DMS53 treated with DMSO at 0.1 percent for 48 hours (cell line): ENCODE measurements at regions not wholly inside any gene's neighbourhood (a gene's known extent, or its start where the extent isn't known, plus 50 kb on each side); places are given as distances from the start of the nearest gene placed in this dataset.

Experiments
- DNase-seq: peaks from one replicate; lab custom pipeline; 2025; ENCODE audit not compliant: unreplicated experiment; lab: John Stamatoyannopoulos, UW

DNA sequence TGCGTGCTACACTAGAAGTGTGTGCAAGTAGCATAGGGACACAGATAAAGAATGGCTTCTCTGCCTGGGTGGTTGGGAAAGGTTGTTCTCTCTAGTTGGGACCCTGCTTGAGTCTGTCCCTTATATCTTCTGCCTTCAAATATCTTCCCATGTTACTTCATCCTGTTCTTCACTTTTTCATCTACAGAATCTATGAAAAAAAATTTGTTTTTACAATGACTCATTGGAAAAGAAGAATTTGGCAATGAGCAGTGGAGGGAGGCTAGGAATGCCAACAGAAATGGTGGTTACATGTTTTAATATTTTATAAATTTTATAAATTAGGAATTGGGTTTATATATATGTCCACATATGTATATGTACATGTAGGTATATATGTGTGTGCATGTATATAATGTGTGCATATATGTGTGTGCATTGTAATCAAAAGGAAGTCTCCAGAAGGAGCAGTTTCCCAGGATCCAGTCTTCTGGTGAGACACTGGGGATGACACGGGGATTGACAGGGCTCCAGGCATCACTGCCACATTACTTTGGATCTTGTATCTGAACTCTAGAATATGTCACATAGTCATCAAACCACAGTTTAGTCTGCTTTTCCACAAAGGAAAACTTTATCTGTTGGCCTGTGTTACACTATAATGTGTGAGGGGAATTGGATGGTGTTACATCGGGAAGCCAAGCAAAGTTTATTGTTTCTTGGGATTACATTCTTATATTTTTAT lies 75.3 kb upstream of the RIPOR2 start:
- DNase-seq, result no peak

DNA sequence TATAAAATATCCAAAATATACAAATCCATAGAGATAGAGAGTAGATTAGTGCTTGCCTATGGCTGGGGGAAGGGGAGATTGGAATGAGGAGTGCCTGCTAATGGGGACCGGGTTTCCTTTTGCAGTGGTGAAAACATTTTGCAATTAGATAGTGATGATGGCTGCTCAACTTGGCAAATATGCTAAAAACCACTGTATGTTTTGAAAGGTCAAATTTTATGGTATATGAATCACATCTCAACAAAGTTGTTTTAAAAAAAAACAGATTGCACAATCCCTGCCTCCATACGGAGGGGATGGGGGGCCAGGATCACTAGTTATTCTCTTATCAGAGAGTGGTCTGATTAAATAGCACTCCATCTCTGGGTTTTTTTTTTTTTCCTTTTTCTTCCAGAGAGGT lies 76.9 kb upstream of the RIPOR2 start:
- no peak for DNase-seq

DNA sequence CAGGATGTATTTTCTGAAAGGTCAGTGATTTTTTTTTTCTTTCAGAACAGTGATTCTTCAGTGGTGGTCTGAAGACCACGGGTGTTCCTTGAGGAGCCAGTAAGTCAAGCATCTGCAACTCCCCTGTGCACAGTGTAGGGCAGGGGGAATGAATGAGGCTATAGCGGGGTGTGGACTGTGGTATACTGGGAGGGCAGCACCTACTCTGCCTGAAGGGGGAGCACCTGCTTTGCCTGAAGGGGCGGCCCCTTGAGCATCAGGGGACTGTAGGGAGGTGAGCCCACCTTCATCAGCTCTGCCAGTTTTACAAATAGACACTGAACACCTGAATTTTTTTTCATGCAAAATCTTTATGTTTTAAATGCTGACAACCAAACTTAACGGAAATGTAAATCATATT lies 77.5 kb upstream of the RIPOR2 start:
- no peak for DNase-seq

DNA sequence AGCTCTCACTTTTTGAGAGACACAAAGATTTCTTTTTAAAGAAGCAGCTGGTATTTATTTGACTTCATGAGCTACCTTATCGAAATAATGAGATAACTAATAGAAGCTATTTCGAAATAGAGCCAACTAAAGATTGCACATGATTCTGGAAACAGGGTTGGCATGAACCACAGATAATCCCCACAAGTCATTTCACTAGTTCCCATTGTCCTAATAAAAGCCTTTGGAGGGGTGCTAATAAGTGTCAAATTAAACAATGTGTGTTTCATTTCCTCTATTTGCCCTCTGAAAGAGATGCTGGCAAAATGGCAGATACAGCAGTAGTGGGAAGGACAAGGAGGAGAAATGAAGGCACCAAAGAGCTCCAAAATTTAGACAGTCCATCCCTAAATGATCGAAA lies 78.6 kb upstream of the RIPOR2 start:
- no peak for DNase-seq

DNA sequence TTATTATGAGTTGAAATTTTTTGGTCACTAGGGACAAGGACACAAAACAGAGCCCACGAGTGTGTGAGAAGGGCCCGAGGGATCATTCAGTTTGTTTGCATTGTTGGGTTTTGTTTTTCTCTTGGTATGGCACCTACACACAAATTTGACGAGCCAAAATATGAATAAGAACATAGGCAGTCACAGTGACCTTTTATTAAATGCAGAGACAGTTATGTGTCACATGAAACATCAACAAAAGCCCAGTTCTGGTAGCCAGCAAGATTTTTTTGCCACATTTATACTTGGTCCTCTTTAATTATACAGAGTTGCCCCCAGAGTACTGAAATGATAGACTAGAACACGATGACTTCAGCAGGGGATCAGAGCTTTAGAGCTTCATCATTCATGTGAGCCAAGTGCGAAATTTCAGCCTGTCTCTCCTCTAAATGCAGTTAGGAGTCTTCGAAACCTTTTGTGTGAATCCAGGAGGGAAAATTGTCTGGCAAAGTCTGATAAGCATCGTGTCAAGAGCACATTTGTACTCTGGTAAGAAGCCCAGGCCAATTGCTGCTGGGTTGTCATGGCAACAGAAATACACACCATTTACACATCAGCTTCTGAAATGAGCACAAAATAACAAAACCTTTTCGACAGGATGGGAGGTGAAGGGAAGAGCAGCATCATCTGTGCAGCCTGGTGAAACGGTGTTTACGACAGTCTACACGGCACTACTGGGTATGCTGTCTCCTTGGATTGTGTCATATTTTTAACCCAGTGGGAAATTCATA lies 79.2 kb upstream of the RIPOR2 start:
- no peak for DNase-seq

DNA sequence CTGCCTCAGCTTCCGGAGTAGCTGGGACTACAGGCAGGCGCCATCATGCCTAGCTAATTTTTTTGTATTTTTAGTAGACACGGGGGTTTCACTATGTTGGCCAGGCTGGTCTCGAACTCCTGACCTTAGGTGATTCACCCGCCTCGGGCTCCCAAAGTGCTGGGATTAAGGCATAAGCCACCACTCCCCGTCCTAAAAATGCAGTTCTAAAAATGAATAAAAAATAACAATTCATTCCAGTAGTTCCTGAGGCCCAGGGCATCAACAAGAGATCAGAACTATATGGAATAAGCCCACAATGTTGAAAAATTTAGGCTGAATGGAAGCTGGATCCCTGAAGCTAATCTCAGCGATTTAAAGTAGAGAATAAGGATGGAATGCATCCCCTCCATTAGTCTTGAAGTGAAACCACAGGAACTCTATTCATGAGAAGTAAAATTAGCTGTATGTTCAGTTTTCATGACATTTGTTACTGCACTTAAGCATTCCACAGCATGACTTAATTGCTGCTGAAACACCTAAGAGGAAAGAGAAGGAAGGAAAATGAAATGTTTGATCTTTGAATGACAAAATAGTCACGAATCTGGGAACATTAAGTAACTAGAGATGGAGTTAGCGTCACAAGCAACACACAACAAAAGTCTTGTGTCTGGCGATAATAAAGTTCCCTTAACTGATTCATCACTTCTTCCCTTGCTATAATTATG lies 80.4 kb upstream of the RIPOR2 start:
- DNase-seq, result no peak

DNA sequence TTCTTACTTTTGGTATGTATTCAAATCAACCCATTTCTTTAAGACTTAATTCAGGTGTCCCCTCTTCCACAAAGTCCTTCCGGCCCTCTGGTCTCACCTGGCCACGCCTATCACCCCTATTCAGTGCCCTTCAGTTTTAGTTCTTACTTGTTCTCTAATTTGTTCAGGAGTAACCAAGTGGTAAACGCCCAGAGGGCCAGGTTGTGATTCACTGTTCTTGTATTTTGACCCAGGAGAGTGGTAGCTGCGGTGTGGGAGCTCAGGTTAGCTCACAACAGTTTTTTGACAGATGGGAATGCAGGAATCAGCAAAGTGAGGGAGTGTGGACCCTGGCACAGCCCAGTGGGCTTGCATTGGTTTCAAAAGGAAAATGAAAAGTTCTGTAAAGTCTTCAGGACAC lies 81.7 kb upstream of the RIPOR2 start:
- DNase-seq, result no peak

DNA sequence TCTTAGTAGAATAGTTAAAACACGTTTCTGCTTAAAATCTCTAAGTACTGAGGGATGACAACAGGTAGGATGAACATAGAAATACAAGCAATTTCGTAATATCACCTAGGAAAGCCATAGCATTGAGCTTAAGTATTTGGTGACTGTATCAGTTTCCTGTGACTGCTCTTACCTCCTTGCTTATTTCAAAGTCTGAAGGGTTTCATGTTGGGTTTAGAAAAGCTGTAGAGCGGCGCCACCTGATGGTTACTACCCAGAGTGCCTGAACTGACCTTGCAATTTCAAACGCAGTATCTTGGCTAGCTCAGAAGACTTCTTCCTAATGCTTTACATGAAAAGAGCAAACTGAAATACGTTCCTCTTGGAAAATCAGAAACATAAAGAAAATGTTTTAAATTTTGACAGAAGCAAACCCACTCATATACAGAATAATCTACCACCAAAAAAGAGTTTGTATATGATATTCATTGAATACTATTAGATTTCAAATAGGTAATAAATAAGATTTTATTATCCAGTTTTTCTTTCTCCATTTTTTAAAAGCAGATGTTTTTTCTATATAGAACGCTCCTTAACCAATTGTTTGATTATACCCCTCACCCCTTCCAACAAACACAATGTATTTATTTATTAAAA lies 82.3 kb upstream of the RIPOR2 start:
- DNase-seq, result peak; percentile 80

DNA sequence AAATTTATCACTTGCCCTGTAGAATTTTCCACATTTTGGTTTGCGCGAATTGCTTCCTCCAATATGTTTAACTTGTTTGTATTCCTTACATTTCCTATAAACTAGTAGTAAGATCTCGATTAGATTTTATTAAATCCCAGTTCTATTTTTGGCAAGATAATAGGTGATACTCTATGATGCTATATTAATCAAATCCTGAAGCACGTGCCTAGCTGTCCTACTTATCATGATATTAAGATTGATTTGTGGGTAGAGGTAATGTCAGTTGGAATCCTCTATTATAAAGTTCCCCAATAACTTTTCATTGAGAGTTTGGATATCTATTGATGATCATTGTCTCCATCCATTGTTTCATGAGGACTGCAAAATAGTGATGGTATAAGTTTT lies 82.8 kb upstream of the RIPOR2 start:
- DNase-seq, result no peak

DNA sequence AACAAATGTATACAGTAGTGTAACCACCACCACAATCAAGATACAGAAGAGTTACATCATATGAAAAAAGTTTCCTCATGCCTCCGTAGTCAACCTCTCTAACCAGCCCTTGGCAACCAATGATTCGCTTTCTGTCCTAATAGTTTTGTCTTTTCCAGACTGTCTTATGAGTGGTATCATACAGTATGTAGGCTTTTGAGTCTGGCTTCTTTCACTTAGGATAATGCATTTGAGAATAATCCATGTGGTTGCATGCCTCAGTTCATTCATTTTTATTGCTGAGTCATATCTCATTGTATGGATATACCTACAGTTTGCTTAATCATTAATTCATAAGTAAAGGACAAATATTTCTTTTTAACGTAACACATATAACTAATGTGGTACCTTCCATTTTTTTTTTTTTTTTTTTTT lies 86.4 kb upstream of the RIPOR2 start:
- DNase-seq, result no peak

DNA sequence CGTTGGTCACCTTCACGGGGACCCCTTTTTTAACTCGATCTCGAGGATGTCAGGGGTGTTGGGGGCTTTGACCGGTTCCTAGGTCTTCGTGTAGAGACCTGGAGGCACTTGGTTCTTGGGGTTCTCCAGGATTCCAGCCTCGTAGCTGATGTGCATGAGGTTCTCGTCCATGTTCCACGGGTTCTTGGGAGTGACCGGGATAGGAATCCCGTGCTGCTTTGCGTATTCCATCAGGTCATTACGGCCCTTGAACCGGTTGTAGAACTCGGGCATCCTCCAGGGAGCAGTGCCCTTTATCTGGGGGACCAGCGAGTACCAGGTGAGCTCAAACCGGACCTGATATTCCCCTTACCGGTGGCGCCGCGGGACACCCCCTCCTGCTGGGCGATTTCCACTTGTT lies 88.0 kb upstream of the RIPOR2 start:
- no peak for DNase-seq

DNA sequence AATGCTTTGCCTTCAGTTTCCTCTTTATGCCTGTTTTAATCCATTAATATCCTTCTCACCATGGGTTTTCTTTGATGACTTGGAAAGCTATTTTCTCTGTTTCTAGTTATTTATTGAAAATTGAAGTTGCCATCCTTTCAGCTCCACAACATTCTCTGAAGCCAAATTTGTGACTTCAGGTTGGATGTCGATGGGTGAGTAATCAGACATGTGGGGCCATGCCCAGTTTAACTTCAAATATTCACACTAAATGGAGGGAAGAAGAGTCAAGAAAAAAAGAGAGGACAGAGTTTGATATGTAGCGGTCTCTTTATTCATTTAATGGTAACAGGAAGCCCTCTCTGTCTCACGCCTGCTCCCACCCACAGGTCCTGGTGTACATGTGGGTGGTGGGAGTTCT lies 89.1 kb upstream of the RIPOR2 start:
- DNase-seq, result no peak

DNA sequence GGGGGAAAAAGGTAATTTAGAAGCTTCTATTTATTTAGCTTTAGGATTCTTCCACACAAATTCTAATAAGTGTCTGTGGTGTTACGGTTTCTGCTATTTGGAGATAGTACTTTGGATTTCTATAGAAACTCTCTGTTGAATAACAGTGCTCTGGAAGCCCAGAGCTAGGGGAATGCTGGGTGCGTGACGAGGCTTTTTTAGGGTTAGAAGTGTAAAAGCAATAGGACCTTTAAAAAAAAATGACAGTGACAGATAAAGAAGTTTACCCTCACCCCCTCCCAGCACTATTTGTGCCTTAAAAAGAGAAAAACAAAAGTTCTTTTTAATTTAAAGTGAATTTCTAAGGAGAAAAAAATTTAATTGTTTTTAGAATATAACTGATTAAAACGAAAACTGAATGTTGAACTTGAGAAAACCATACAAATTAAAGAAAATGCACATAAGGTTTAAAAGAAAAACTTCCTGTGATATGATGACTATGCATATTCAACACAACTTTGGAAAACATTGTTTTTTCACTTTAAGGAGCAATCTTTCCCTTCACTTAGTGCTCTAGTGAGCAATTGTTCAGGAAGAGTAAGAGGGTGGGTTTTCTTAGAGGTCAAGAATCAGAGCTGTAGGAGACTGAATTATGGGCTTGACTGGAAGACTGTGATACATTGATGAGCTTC lies 89.6 kb upstream of the RIPOR2 start:
- DNase-seq, result no peak

DNA sequence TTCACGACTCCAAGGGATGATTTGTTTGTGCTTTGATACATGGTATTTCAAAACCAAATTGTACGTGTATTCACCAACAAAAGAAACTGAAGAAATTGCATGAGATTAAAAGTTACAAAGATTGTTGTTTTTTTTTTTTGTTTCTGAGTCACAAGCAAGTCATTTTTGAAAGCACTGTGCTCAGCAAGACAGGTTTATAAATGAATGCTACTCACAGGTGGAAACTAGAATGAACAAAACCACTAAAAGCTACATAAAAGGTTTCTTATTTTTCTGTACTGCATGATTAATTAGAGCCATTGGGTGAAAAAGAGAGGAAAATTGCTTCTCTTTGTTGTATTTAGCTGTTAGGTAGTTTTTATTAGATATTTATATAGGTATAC lies 90.2 kb upstream of the RIPOR2 start:
- DNase-seq, result no peak

DNA sequence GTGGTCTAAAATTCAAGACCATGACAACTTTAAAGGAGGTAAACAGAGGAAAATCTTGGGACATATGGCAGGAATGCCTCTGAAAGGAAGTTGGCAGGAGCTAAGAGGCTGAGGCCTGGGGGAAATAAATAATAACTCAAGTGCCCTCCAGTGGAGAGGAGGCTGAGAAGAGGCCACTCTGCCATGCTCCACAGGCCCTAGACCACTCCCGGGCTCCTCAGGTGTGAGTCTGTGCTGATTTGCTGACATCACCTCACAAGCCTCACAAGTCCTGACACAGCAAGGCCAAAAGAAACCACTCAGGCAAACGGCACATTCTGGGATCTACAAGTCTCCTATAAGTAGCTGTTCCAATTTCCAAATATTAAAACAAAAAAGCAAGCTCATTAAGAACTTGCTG lies 91.0 kb upstream of the RIPOR2 start:
- peak; percentile 77 for DNase-seq

DNA sequence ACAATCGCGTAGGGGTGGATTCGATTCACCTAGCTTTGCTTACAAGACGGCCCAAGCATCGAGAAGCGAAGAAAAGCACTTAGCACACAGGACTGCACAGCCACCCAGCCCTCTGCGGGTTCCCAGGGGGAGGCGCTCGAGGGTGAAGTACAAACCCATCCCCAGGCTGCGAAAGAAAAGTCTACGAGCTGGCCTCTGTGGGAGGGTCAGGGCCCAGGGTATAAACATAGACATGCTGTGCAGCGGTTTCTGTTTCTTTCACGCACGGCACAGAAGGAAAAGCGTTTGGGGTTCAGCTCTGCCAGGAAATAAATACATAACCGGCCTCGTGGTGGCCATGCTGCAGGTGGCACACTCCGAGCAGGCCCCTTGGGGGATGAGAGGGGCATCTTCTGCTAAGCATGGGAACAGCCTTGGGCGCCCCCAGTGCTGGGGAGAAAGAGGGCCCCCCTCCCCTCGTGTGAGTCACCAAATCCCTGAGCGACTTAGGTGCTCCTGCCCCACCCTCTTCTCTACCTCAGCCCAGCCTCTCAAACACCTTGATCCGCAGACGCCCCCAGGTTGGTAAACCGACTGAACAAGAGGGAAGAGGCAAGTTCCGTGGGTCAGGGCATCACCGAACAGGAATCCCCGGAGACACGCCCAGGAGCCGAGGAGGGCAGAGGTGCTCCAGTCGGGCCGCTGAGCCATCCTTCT lies 91.6 kb upstream of the RIPOR2 start:
- DNase-seq, result no peak

DNA sequence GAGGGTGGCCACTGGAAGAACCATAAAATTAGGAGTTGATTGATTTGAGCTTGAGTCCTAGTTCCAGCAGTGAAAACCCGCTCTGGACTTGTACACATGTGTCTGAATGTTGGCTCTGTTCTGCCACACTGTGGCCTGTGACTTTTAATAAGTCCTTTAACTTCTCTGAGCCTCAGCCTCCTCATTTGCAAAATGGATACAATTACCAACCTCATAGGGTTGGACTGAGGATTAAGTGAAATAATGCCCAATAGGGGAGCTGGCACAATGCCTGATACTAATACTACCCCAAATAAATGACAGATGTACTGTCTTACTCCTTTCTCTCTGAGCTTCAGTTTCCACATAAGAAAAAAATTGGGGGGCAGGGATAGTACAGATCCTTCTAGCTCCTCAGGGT lies 92.6 kb upstream of the RIPOR2 start:
- no peak for DNase-seq

DNA sequence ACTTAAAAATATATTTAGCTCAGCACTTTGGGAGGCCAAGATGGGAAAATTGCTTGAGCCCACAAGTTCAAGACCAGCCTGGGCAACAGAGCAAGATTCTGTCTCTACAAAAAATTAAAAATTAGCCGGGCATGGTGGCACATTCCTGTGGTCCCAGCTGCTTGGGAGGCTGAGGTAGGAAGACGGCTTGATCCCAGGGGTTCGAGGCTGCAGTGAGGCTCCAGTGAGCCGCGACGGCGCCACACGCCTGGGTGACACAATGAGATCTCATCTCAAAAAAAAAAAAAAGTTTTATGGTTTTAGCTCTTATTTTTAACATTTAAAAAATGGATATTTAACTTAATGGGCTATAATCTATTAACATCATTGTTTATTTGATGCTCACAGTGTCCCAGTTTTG lies 97.2 kb upstream of the RIPOR2 start:
- no peak for DNase-seq

DNA sequence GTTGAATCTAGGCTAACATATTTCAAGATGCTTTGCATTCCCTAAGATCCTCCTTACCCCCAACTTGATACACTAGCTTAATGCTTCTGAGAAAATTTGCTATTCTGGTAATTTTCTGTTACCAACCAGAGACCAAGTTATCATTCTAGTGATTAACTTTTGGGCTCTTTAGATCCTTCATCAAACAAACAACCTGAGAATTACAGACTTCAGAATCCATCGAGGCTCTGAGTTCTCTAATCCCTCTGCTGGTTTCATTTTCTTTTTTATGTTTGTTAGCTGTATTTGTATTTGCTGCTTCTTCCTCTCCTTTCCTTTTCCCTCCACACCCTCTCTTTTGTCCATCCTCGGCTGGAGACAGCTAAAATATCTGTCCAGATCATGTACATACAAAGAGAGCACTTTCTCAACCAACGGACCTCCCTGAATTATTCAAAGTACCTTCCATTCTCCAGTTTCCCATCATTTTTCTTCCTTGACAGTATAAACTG lies 98.7 kb upstream of the RIPOR2 start:
- no peak for DNase-seq

DNA sequence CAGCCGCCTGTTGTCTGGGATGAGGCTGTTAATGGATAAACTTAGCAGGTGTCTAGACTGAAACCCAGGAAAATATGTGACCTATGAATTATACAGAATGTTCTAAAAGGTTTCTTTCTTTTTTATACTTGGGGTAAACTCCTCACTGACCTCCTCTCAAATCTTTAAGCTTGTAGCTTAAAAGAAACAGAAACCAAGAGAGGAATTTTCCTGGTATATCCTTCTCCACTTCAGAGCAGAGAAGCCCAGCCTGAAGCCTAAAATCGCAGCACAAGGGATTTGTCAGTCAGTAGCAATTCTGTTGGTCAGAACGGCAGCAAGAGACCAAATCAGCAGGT lies 99.4 kb upstream of the RIPOR2 start:
- no peak for DNase-seq
